K562 (cell line): ENCODE measurements at regions not wholly inside any gene's neighbourhood (a gene's known extent, or its start where the extent isn't known, plus 50 kb on each side); places are given as distances from the start of the nearest gene placed in this dataset.
"Not testable (repeated sequence)": the region's sequence is repeated elsewhere in the genome, so short reads cannot be mapped to it uniquely, and the experiment has no call there.

ENCODE experiments used
- GATA2 ChIP-seq: sonication (generic); formaldehyde crosslinking; IDR thresholded peaks from 2 replicates; pipeline ENCODE4 v1.4.0; 2020; ENCODE audit warnings: mild to moderate bottlenecking, missing genetic modification reagents
- HNRNPUL1 ChIP-seq: fragments of 200-400 bp; formaldehyde crosslinking; IDR thresholded peaks from 2 replicates; pipeline ENCODE4 v1.6.1; 2017; ENCODE audit warnings: low read length
- KDM1A ChIP-seq, 2 experiments: fragments of 450-650 bp; IDR thresholded peaks; 2 replicates each; pipeline ENCODE4 v1.6.1; 2016; ENCODE audit warnings: mild to moderate bottlenecking in 2 of 2
- USF2 ChIP-seq: sonication (generic); formaldehyde crosslinking; IDR thresholded peaks from 2 replicates; pipeline ENCODE4 v1.5.0; 2020; ENCODE audit warnings: missing genetic modification reagents
- TF ChIP-seq, protein P1 (sequence below): fragments of 450-650 bp; formaldehyde crosslinking; conservative IDR thresholded peaks from 2 replicates; pipeline ENCODE4 v1.4.0; 2022; ENCODE audit warnings: mild to moderate bottlenecking, missing genetic modification characterization

DNA sequence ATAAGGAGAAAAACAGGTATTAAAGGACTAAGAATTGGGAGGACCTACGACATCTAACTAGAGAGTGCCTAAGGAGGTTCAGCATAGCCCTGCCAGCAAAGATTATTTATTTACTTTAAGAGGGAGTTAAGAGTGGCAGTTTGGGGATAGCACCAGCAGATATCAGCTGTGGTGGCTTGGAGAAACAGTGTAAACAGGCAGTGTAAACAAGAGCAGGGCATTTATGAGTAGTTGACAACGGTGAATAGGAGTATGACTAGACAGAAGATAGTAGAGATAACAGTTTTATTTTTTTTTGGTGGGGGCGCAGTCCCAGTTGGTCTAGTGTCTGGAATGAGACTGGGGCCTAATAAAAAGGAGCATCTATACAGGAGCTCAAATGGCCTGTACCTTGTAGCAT, 115.2 kb downstream of the PCDH10 start:
- TF ChIP-seq USF2 (CRISPR knock-in tag); GATA2 (CRISPR knock-in tag); HNRNPUL1; KDM1A (IDR thresholded peaks at IDR 0.05): not testable (repeated sequence)
- TF ChIP-seq, protein P1, sequence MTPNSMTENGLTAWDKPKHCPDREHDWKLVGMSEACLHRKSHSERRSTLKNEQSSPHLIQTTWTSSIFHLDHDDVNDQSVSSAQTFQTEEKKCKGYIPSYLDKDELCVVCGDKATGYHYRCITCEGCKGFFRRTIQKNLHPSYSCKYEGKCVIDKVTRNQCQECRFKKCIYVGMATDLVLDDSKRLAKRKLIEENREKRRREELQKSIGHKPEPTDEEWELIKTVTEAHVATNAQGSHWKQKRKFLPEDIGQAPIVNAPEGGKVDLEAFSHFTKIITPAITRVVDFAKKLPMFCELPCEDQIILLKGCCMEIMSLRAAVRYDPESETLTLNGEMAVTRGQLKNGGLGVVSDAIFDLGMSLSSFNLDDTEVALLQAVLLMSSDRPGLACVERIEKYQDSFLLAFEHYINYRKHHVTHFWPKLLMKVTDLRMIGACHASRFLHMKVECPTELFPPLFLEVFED (CRISPR knock-in tag): not testable (repeated sequence)
